ENCODE measurements at regions not wholly inside any gene's neighbourhood (a gene's known extent, or its start where the extent isn't known, plus 50 kb on each side); places are given as distances from the start of the nearest gene placed in this dataset.

- TF ChIP-seq FOS (IDR thresholded peaks at IDR 0.05; ENCODE audit: borderline replicate concordance, insufficient read depth, low read length) (no peak), EZH2 (IDR thresholded peaks at IDR 0.05; ENCODE audit: borderline replicate concordance, low read depth, low read length, severe bottlenecking) (no peak)
- TF ChIP-seq, protein P1, sequence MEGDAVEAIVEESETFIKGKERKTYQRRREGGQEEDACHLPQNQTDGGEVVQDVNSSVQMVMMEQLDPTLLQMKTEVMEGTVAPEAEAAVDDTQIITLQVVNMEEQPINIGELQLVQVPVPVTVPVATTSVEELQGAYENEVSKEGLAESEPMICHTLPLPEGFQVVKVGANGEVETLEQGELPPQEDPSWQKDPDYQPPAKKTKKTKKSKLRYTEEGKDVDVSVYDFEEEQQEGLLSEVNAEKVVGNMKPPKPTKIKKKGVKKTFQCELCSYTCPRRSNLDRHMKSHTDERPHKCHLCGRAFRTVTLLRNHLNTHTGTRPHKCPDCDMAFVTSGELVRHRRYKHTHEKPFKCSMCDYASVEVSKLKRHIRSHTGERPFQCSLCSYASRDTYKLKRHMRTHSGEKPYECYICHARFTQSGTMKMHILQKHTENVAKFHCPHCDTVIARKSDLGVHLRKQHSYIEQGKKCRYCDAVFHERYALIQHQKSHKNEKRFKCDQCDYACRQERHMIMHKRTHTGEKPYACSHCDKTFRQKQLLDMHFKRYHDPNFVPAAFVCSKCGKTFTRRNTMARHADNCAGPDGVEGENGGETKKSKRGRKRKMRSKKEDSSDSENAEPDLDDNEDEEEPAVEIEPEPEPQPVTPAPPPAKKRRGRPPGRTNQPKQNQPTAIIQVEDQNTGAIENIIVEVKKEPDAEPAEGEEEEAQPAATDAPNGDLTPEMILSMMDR (IDR thresholded peaks at IDR 0.05; ENCODE audit: extremely low read depth in 1 of 2, insufficient read depth in 1 of 2, low read depth in 1 of 2, low read length in 2 of 2) = no peak
Measured at GRCh38 chr16:27127308-27127707, 60.6 kb downstream of the C16orf82 start.
